ENCODE measurements at regions not wholly inside any gene's neighbourhood (a gene's known extent, or its start where the extent isn't known, plus 50 kb on each side); places are given as distances from the start of the nearest gene placed in this dataset.

DNA sequence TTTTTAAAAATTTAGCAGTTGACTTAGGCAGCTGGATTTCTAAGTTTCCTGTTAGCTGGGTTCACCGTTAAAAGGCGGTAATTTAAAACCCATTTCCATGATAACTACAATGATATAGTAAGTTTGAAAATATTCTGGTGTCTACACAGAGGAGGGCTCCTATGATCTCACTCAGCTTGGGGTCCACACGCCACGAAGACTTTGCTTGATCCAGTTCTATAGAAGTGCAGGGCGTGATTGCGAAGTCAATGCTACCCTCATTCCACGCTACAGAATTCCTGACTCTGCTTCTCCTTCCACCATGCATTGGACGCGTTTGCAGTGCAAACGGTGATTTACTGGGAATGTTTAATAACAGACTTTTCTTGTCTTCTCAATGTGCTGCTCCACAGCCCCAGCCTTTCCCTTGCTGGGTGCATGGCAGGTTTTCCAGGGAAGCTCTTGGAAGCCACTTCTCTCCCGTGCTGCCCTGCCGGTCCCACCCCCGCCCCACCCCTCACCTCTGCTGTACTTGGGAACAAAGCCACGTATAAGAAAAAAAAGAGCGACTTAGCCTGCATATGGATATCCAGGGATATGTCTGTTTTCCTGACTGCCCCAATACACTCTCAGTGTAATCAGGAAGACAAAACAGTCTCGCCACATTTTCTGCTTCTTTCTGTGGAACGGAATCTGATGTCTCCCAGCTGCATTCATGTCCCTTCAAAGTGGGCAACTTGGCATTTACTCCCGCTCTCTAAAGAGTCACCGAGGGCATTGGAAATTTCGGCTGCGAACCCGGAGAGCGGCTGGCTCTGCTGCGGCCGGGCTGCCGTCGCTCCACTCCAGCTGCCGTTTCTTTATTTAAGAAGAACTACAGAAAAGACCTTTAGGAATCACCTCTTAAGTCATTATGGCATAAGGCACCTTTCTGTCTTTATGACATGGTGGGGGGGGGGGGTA, 434.4 kb upstream of the MGMT start:
- CTCF ChIA-PET (ENCODE audit: low intra/inter-chr PET ratio, low total read pairs), result interaction anchor here (1.9 kb wide), 1 partner anchor 939 kb away, joined by 15 read pairs; no protein-coding TSS in a partner anchor
- H3K27me3 ChIP-seq (ENCODE audit: control insufficient read depth in 1 of 2, insufficient read depth in 2 of 2, low read length in 2 of 2), result peaks cover 5 to 53% of the 10 kb centered on the region in 2 experiments; a peak in 3 of 5 replicates
- no peaks in the 10 kb centered on the region for H3K4me1 ChIP-seq (ENCODE audit: insufficient read depth, low read length)
- no peaks in the 10 kb centered on the region for H4K20me1 ChIP-seq (ENCODE audit: insufficient read depth, low read length)
- no peak for DNase-seq (ENCODE audit: low spot score)
- FAIRE-seq, result no peak
- no peak overlapping the region for H3K4me3 ChIP-seq (replicated peaks in 1 of 3; ENCODE audit: insufficient read depth in 1 of 3, low read depth in 2 of 3, low read length in 3 of 3)
- POLR2A ChIA-PET, result no interaction called here
- no peaks in the 10 kb centered on the region for H3K79me2 ChIP-seq (ENCODE audit: insufficient read depth, low read length)
- intact Hi-C loops (cut with micrococcal nuclease; ENCODE audit: unreplicated experiment), result no loop called here
- ATAC-seq, result no peak
- no peaks in the 10 kb centered on the region for H3K9me3 ChIP-seq (ENCODE audit: low read length)
- H3K36me3 ChIP-seq (replicated peaks in 1 of 2; ENCODE audit: control insufficient read depth in 1 of 2, insufficient read depth in 2 of 2, low read length in 2 of 2), result no peaks in the 10 kb centered on the region
- no TSS peak for BruUV-seq (replicated peaks)
- 46% methylated on average over 28 of the region's 28 CpGs for WGBS (ENCODE audit: low lambda C conversion rate)
- in situ Hi-C loops (cut with HindIII; ENCODE audit: extremely low pct_ligation_motif_present, low pct_unique_long_range_greater_than_20kb), result loop anchor here (5.0 kb wide), 1 partner anchor 940 kb away; no protein-coding TSS in a partner anchor
- H3K4me2 ChIP-seq (ENCODE audit: low read depth, low read length), result no peak overlapping the region
- no peak overlapping the region for H3K9ac ChIP-seq (ENCODE audit: insufficient read depth, low read depth, low read length)
- no peak overlapping the region for H3K27ac ChIP-seq (ENCODE audit: extremely low read length, insufficient read depth, low read length)
- no peak overlapping the region for H2AFZ ChIP-seq (ENCODE audit: low read length)
- no peak for TF ChIP-seq SAFB2 (CRISPR knock-in tag; IDR thresholded peaks at IDR 0.05; ENCODE audit: borderline replicate concordance, low read depth)
- no peak for TF ChIP-seq REXO4 (CRISPR knock-in tag; IDR thresholded peaks at IDR 0.05; ENCODE audit: borderline replicate concordance)
- no peak for TF ChIP-seq TMF1 (CRISPR knock-in tag; IDR thresholded peaks at IDR 0.05; ENCODE audit: low read depth)
- TF ChIP-seq, protein P1, sequence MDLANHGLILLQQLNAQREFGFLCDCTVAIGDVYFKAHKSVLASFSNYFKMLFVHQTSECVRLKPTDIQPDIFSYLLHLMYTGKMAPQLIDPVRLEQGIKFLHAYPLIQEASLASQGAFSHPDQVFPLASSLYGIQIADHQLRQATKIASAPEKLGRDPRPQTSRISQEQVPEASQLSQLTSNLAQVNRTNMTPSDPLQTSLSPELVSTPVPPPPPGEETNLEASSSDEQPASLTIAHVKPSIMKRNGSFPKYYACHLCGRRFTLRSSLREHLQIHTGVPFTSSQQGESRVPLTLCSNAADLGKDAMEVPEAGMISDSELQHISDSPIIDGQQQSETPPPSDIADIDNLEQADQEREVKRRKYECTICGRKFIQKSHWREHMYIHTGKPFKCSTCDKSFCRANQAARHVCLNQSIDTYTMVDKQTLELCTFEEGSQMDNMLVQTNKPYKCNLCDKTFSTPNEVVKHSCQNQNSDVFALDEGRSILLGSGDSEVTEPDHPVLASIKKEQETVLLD (CRISPR knock-in tag; IDR thresholded peaks at IDR 0.05; ENCODE audit: low read depth), result no peak
- no peak for TF ChIP-seq CHCHD3 (CRISPR knock-in tag; IDR thresholded peaks at IDR 0.05)
- no peak for TF ChIP-seq ZNF883 (CRISPR knock-in tag; IDR thresholded peaks at IDR 0.05; ENCODE audit: not compliant biosample characterization)
- TF ChIP-seq, protein P2, sequence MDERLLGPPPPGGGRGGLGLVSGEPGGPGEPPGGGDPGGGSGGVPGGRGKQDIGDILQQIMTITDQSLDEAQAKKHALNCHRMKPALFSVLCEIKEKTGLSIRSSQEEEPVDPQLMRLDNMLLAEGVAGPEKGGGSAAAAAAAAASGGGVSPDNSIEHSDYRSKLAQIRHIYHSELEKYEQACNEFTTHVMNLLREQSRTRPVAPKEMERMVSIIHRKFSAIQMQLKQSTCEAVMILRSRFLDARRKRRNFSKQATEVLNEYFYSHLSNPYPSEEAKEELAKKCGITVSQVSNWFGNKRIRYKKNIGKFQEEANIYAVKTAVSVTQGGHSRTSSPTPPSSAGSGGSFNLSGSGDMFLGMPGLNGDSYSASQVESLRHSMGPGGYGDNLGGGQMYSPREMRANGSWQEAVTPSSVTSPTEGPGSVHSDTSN (CRISPR knock-in tag; IDR thresholded peaks at IDR 0.05), result no peak
- TF ChIP-seq, protein P3, sequence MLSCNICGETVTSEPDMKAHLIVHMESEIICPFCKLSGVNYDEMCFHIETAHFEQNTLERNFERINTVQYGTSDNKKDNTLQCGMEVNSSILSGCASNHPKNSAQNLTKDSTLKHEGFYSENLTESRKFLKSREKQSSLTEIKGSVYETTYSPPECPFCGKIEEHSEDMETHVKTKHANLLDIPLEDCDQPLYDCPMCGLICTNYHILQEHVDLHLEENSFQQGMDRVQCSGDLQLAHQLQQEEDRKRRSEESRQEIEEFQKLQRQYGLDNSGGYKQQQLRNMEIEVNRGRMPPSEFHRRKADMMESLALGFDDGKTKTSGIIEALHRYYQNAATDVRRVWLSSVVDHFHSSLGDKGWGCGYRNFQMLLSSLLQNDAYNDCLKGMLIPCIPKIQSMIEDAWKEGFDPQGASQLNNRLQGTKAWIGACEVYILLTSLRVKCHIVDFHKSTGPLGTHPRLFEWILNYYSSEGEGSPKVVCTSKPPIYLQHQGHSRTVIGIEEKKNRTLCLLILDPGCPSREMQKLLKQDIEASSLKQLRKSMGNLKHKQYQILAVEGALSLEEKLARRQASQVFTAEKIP (CRISPR knock-in tag; IDR thresholded peaks at IDR 0.05; ENCODE audit: borderline replicate concordance), result no peak
- TF ChIP-seq CEBPB (IDR thresholded peaks at IDR 0.05; ENCODE audit: borderline replicate concordance, low read depth, low read length), result no peak
- TF ChIP-seq ZSCAN30 (CRISPR knock-in tag; IDR thresholded peaks at IDR 0.05), result no peak
- no peak for TF ChIP-seq ELF4 (CRISPR knock-in tag; IDR thresholded peaks at IDR 0.05; ENCODE audit: borderline replicate concordance)
- TF ChIP-seq CBX1 (IDR thresholded peaks at IDR 0.05; ENCODE audit: low read depth), result no peak
- no peak for TF ChIP-seq PITX1 (CRISPR knock-in tag; IDR thresholded peaks at IDR 0.05)
- no peak for TF ChIP-seq HHEX (CRISPR knock-in tag; IDR thresholded peaks at IDR 0.05)
- no peak for TF ChIP-seq ZNF317 (CRISPR knock-in tag; IDR thresholded peaks at IDR 0.05)
- no peak for TF ChIP-seq GABPB1 (CRISPR knock-in tag; IDR thresholded peaks at IDR 0.05)
- TF ChIP-seq ZNF605 (CRISPR knock-in tag; IDR thresholded peaks at IDR 0.05), result no peak
- TF ChIP-seq AGO1 (IDR thresholded peaks at IDR 0.05; ENCODE audit: low read depth, low read length, poor library complexity, severe bottlenecking), result no peak
- no peak for TF ChIP-seq ZNF124 (CRISPR knock-in tag; IDR thresholded peaks at IDR 0.05)

Measured in HepG2 (cell line).